Left cardiac atrium (tissue), 4 donors: ENCODE measurements at regions not wholly inside any gene's neighbourhood (a gene's known extent, or its start where the extent isn't known, plus 50 kb on each side); places are given as distances from the start of the nearest gene placed in this dataset.

Experiments used
- ATAC-seq, 2 donors: fragments of 200-7000 bp; cut with Tn5 transposase; one replicate each; pipeline ENCODE4 v1.9.1; 2020; ENCODE audit warnings: mild to moderate bottlenecking in 2 of 2, moderate library complexity in 2 of 2
- DNase-seq: peaks from one replicate; pipeline ENCODE4 v3.0.0-alpha.2; 2020
- intact Hi-C, 2 donors: fragments of 100-400 bp; cut with DNase I; formaldehyde crosslinking; loops; one replicate each; pipeline versions ENCODE4 v1.14.1 to v1.15.1; 2022 to 2023
- donor health status: DM: no; HTN: yes; CAD: no.
- donor health status: DM: no; HTN: yes; CAD: no; lungs with severe emphysema.
- donor health status: DM: yes; HTN: yes; CAD: no.
- donor health status: Dilated cardiomyopathy.

- intact Hi-C loops = loop anchor here in 1 of 2 donors (5.0 kb wide), 1 partner anchor 58 kb away; no protein-coding TSS in a partner anchor
- DNase-seq (peak; percentile 88), ATAC-seq (peak; percentile 87 to 96)
These were observed 349.1 kb downstream of the SEC14L1 start for GRCh38 chr17:77489893-77490255.

- ATAC-seq (peak in 1 of 2 donors; percentile 1), DNase-seq (peak; percentile 18)
- intact Hi-C loops = loop anchor here in 1 of 2 donors (5.0 kb wide), 1 partner anchor 58 kb away; no protein-coding TSS in a partner anchor
These were observed 349.8 kb downstream of the SEC14L1 start for GRCh38 chr17:77490361-77491183.

DNA sequence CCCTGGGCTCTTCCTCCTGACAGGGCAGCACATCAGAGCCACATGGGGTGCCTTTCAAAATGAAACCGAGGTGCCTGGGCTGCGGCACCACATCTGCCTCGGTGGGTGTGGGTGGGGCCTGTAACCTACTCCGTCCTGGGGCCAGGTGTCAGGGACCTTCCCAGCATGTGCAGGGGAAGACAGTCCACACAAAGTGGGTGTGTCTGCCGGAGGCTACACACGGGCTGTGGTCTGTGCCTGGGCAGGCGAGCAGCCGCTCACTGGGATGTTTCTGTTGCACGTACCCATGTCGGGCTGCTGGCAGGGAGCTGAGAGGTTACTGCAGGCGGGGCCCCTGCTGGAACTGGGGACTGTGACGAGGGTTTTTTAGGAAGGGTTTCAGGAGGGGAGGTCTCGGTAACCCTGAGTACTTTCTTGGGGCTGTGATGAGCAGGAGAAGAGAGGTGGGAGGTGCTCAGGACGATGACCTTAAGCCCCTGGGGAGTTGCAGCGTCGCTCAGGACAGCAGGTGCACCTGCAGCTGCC is 351.2 kb downstream of the SEC14L1 start:
- no peak for DNase-seq
- intact Hi-C loops = loop anchor here in 1 of 2 donors (5.0 kb wide), 1 partner anchor 60 kb away; no protein-coding TSS in a partner anchor

GRCh38 chr17:77492446-77493237 is 351.9 kb downstream of the SEC14L1 start:
- intact Hi-C loops = loop anchor here in 1 of 2 donors (5.0 kb wide), 1 partner anchor 60 kb away; no protein-coding TSS in a partner anchor
- ATAC-seq (no peak), DNase-seq (no peak)

More for the DNA sequence above, 351.2 kb downstream of the SEC14L1 start:
- no peak for ATAC-seq

GRCh38 chr17:77493238-77493820 is 352.6 kb downstream of the SEC14L1 start:
- ATAC-seq (no peak), DNase-seq (no peak)
- intact Hi-C loops = loop anchor here in 1 of 2 donors (5.0 kb wide), 1 partner anchor 61 kb away; no protein-coding TSS in a partner anchor

DNA sequence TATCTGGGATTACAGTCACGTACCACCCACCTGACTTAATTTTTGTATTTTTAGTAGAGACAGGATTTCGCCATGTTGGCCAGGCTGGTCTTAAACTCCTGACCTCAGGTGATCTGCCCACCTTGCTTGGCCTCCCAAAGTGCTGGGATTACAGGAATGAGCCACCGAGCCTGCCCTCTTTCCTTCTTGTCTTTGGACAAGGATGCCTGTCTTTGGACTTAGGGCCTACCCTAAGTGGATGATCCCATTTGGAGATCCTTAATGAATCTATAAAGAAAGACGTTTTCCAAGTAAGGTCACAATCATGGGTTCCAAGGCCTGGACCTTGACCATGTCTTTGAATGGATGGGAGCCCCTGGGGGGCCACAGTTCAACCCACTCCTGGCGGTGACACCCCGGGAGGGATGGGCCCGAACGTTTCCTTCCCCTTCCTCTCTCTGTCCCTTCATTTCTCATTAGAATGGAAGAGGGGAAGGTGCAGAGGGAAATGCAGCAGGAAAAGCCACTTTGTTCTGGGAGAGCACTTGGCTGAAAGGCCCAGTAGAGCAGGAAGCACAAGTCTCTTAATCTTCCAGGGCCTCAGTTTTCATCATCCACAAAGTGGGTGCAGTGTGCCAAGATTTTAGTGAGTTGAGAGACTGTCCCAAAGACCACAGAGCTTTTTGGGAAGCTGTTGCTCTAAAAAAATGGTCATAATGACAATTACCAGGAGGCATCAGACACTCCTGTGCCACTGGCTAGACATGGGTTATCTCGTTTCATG is 353.3 kb downstream of the SEC14L1 start:
- ATAC-seq = no peak
- DNase-seq = no peak
- intact Hi-C loops = loop anchor here (1.0 to 5.0 kb wide), 4 partner anchors 62 to 163 kb away; no protein-coding TSS in a partner anchor

- ATAC-seq (peak; percentile 62 to 69), DNase-seq (peak; percentile 80)
- intact Hi-C loops = loop anchor here (1.0 to 5.0 kb wide), 4 partner anchors 63 to 164 kb away; no protein-coding TSS in a partner anchor
These were observed 354.1 kb downstream of the SEC14L1 start for GRCh38 chr17:77494664-77495435.

DNA sequence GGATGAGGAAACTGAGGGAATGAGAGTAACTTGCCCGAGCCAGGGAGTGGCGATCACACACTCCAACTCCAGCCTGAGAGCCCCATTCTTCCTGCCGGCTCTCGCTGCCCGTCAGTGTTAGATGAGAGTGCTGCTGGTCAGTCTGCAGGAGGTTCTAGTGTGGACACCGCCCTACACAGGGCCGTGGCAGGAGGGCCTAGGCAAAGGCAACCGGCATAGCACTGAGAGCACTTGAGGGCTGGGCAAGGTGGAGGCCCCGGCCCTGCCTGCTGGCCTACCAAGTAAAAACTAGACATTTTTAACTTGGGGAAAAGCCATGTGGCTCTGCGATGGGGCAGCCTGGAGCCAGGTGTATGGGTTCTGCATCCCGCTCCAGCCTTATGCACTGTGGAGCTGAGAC is 354.8 kb downstream of the SEC14L1 start:
- intact Hi-C loops = loop anchor here (2.0 kb wide), 2 partner anchors 65 to 165 kb away; no protein-coding TSS in a partner anchor
- no peak for ATAC-seq
- no peak for DNase-seq

DNA sequence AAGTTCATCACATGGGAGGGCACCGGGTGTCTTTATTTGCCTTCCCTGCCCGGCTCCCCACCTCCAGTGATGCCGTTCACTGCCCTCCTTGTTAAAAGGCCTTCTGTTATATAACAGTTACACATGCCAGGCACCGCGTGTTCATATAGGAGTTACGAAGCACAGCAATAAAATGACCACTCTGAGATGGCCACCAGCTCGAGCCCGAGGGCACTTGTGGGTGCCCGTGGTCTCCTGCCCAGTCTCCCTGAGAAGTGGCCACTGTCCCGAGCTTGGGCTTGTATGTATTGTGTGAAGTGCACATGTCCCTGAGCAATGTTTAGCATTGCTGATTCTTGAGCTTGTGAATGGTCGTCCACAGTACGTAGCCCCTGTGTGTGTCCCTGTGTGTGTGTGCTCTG is 355.6 kb downstream of the SEC14L1 start:
- intact Hi-C loops = no loop called here
- DNase-seq = no peak
- ATAC-seq = no peak

DNA sequence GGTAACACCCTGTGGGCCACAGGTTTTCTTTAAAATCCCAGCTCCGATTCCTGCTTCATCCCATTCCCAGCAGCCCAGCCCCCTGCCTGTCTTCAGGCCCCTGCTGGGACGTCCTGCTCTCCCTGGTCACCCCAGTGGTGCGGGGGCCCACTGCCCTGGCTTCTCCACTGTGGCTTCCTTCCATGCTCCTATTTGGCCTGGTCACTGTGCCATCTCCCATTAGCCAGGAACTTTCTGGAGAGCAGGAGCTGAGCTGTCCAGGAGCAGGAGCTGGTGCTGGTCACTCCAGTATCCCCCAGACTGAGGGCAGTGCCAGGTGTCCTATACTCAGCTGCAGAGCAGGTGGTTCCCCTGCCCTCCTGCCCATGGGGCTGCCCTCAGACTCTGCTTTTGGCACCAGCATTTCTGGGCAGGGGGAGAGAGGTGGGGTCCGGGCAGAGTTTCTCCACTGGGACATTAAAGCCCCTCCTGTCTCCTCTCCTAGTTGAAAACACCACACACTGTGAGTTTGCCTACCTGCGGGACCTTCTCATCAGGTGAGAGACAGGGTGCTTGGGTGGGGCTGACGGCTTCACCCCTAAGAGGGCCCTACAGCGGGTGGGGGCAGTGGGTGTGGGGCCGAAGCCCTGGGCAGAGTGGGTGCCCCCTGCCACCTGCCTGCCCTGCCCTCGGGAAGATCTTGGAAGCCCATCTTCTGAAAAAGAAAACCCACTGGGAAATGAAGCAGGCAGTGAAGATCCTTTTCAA is 356.2 kb downstream of the SEC14L1 start:
- ATAC-seq (no peak), DNase-seq (no peak)
- intact Hi-C loops = no loop called here

- no peak for ATAC-seq
- intact Hi-C loops = no loop called here
- DNase-seq = no peak
These were observed 356.8 kb downstream of the SEC14L1 start for GRCh38 chr17:77497578-77497934.

DNA sequence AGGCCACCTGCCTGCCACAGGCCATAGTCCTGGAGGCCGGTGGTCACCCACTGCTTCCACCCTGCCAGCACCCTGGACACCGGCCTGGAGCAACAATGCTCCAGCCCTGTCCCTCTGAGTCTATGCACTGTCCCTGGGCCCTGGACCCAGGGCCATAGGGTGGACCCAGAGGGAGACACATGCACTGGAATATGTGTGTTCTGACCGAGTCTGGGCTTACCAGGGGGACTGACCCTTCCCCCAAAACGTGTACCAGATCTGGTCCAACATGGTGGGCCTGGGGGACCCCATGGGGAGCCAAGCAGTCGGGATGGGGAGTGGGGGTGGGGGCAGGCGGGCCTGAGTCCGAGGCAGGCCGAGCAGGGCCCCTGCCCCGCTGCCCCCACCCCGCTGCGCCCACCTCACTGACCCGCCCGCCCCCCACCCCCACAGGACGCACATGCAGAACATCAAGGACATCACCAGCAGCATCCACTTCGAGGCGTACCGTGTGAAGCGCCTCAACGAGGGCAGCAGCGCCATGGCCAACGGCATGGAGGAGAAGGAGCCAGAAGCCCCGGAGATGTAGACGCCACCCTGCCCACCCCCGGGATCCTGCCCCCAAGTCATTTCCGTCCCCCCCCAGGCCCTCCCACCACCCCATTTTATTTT is 357.4 kb downstream of the SEC14L1 start:
- DNase-seq = peak; percentile 13
- intact Hi-C loops = no loop called here
- no peak for ATAC-seq

- ATAC-seq (no peak), DNase-seq (no peak)
- intact Hi-C loops = no loop called here
These were observed 358.3 kb downstream of the SEC14L1 start for GRCh38 chr17:77498791-77499698.

- DNase-seq = no peak
- ATAC-seq = no peak
- intact Hi-C loops = no loop called here
These were observed 359.1 kb downstream of the SEC14L1 start for GRCh38 chr17:77499699-77500435.

GRCh38 chr17:77501101-77501566 is 360.4 kb downstream of the SEC14L1 start:
- intact Hi-C loops = no loop called here
- DNase-seq (no peak), ATAC-seq (no peak)
